Lower lobe of right lung (tissue), 2 donors: ENCODE measurements at regions not wholly inside any gene's neighbourhood (a gene's known extent, or its start where the extent isn't known, plus 50 kb on each side); places are given as distances from the start of the nearest gene placed in this dataset.

Experiments used
- ATAC-seq, 2 donors: fragments of 200-7000 bp; cut with Tn5 transposase; one replicate each; pipeline ENCODE4 v1.9.1; 2020 to 2022; ENCODE audit warnings: mild to moderate bottlenecking in 2 of 2, moderate library complexity in 2 of 2
- DNase-seq: peaks from one replicate; pipeline ENCODE4 v3.0.0-alpha.2; 2020
- H3K27ac ChIP-seq: fragments of 200-600 bp; one replicate; pipeline ENCODE4 v1.8.0; 2022
- H3K27me3 ChIP-seq: fragments of 200-600 bp; one replicate; pipeline ENCODE4 v1.8.0; 2022; ENCODE audit warnings: low read depth
- H3K36me3 ChIP-seq: fragments of 200-600 bp; one replicate; pipeline ENCODE4 v1.8.0; 2022; ENCODE audit warnings: mild to moderate bottlenecking
- H3K4me1 ChIP-seq: fragments of 200-600 bp; one replicate; pipeline ENCODE4 v1.8.0; 2022
- H3K4me3 ChIP-seq: fragments of 200-600 bp; one replicate; pipeline ENCODE4 v1.8.0; 2022; ENCODE audit warnings: mild to moderate bottlenecking
- H3K9me3 ChIP-seq: fragments of 200-600 bp; one replicate; pipeline ENCODE4 v1.8.0; 2022
- CTCF ChIP-seq: fragments of 200-600 bp; IDR thresholded peaks from one replicate; pipeline ENCODE4 v1.8.0; 2022; ENCODE audit warnings: antibody characterized with exemption, mild to moderate bottlenecking
- intact Hi-C: fragments of 100-400 bp; cut with DNase I; formaldehyde crosslinking; loops from one replicate; pipeline ENCODE4 v1.11.0; 2022
- donor health status: DM: no; HTN: yes; CAD: no; lungs with severe emphysema.

GRCh38 chr22:48391171-48391711 is 1436.4 kb downstream of the BRD1 start:
- ATAC-seq (no peak), DNase-seq (no peak)
- no peak for TF ChIP-seq CTCF

DNA sequence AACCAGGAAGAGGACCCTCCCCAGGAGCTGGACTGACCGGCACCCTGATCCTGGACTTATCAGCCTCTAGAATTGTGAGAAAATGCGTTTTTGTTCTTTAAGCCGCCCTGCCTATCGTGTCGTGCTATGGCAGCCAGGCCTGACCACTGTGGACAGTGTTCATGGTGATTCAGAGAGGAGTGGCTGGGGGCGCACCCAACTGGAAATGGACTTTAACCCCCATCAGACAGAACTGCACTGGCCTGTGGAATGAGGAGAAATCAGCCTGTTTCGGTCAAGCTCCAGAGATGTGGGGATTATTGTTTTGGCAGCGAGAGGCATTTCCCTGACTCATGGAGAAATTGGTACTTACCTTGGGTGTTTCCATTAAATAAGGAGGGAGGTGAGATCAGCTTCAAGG is 1437.8 kb downstream of the BRD1 start:
- no peaks in the 10 kb centered on the region for H3K27me3 ChIP-seq
- no peaks in the 10 kb centered on the region for H3K4me1 ChIP-seq
- no peak overlapping the region for H3K4me3 ChIP-seq
- DNase-seq (no peak), ATAC-seq (no peak)
- intact Hi-C loops, result no loop called here
- no peaks in the 10 kb centered on the region for H3K36me3 ChIP-seq
- H3K9me3 ChIP-seq, result no peaks in the 10 kb centered on the region
- no peak for TF ChIP-seq CTCF
- no peak overlapping the region for H3K27ac ChIP-seq

More at GRCh38 chr22:48391171-48391711, 1436.4 kb downstream of the BRD1 start:
- H3K4me1 ChIP-seq, result no peaks in the 10 kb centered on the region
- no peaks in the 10 kb centered on the region for H3K9me3 ChIP-seq
- H3K4me3 ChIP-seq, result no peak overlapping the region
- H3K36me3 ChIP-seq, result no peaks in the 10 kb centered on the region
- intact Hi-C loops, result no loop called here
- no peak overlapping the region for H3K27ac ChIP-seq
- no peaks in the 10 kb centered on the region for H3K27me3 ChIP-seq

- ATAC-seq (no peak), DNase-seq (no peak)
- no peaks in the 10 kb centered on the region for H3K4me1 ChIP-seq
- no peak overlapping the region for H3K27ac ChIP-seq
- H3K4me3 ChIP-seq, result no peak overlapping the region
- H3K27me3 ChIP-seq, result no peaks in the 10 kb centered on the region
- intact Hi-C loops, result no loop called here
- TF ChIP-seq CTCF, result no peak
- H3K36me3 ChIP-seq, result no peaks in the 10 kb centered on the region
- no peaks in the 10 kb centered on the region for H3K9me3 ChIP-seq
These were observed 1445.5 kb downstream of the BRD1 start for GRCh38 chr22:48382197-48382596.

- no peak overlapping the region for H3K27ac ChIP-seq
- no peaks in the 10 kb centered on the region for H3K27me3 ChIP-seq
- H3K9me3 ChIP-seq, result no peaks in the 10 kb centered on the region
- H3K4me3 ChIP-seq, result no peak overlapping the region
- TF ChIP-seq CTCF, result no peak
- ATAC-seq (no peak), DNase-seq (no peak)
- intact Hi-C loops, result no loop called here
- no peaks in the 10 kb centered on the region for H3K4me1 ChIP-seq
- H3K36me3 ChIP-seq, result no peaks in the 10 kb centered on the region
These were observed 1447.5 kb downstream of the BRD1 start for GRCh38 chr22:48380016-48380665.

DNA sequence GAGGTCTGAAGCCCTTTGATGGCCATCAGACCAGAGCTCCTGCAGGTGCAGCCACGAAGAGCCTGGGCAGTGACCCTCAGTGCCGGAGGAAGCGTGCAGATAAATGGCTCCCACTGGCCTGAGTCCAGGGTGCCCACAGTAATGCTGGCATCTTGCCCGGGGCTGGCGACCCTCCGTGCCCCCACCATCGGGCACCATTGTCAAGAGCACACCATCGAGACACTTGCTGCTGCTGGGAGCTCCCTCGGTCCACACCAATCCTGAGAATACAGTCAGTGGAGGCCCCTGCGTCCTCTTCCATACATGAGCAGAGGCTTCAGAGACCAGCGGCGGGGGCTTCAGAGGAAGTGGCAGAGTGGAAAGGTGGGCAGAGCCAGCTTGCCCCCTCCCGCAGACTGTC is 1448.3 kb downstream of the BRD1 start:
- H3K4me1 ChIP-seq, result no peaks in the 10 kb centered on the region
- H3K4me3 ChIP-seq, result no peak overlapping the region
- H3K27me3 ChIP-seq, result no peaks in the 10 kb centered on the region
- no peaks in the 10 kb centered on the region for H3K9me3 ChIP-seq
- ATAC-seq, result no peak
- TF ChIP-seq CTCF, result no peak
- no peaks in the 10 kb centered on the region for H3K36me3 ChIP-seq
- no peak for DNase-seq
- intact Hi-C loops, result no loop called here
- H3K27ac ChIP-seq, result no peak overlapping the region
